Mesenchymal stem cell (in vitro differentiated cells and primary cell): ENCODE measurements at regions not wholly inside any gene's neighbourhood (a gene's known extent, or its start where the extent isn't known, plus 50 kb on each side); places are given as distances from the start of the nearest gene placed in this dataset.

Experiments
- DNase-seq: peaks from one replicate; pipeline ENCODE4 v3.0.0-alpha.2; 2013
- H2AFZ ChIP-seq: one replicate; pipeline ENCODE4 v1.6.1; 2013; ENCODE audit warnings: low read depth, mild to moderate bottlenecking, control low read depth, inconsistent platforms, low read length, moderate library complexity
- H2AK5ac ChIP-seq: 2 replicates; pipeline ENCODE4 v1.6.1; 2013; ENCODE audit warnings: low read length, moderate library complexity, mild to moderate bottlenecking, inconsistent platforms; ENCODE audit not compliant: severe bottlenecking
- H2BK120ac ChIP-seq: one replicate; pipeline ENCODE4 v1.6.1; 2013; ENCODE audit warnings: low read depth, mild to moderate bottlenecking, inconsistent platforms, low read length, moderate library complexity
- H2BK12ac ChIP-seq, 2 experiments: one replicate each; pipeline ENCODE4 v1.6.1; 2013; ENCODE audit warnings: inconsistent platforms in 2 of 2, low read length in 2 of 2, mild to moderate bottlenecking in 2 of 2, moderate library complexity in 2 of 2, control low read depth in 1 of 2
- H2BK15ac ChIP-seq: one replicate; pipeline ENCODE4 v1.6.1; 2013; ENCODE audit warnings: mild to moderate bottlenecking, low read depth, inconsistent platforms; ENCODE audit not compliant: poor library complexity, severe bottlenecking
- H2BK5ac ChIP-seq: 2 replicates; pipeline ENCODE4 v1.6.1; 2013; ENCODE audit warnings: low read depth, mild to moderate bottlenecking, low read length, control low read depth, inconsistent platforms; ENCODE audit not compliant: poor library complexity, severe bottlenecking
- H3K14ac ChIP-seq, 2 experiments: one replicate each; pipeline ENCODE4 v1.6.1; 2013; ENCODE audit warnings: inconsistent platforms in 2 of 2, low read length in 2 of 2, control low read depth in 1 of 2, mild to moderate bottlenecking in 1 of 2, moderate library complexity in 1 of 2
- H3K18ac ChIP-seq, 2 experiments: one replicate each; pipeline ENCODE4 v1.6.1; 2013; ENCODE audit warnings: inconsistent platforms in 2 of 2, low read length in 2 of 2, control low read depth in 1 of 2, low read depth in 1 of 2, mild to moderate bottlenecking in 1 of 2
- H3K23ac ChIP-seq, 2 experiments: one replicate each; pipeline ENCODE4 v1.6.1; 2013; ENCODE audit warnings: inconsistent platforms in 2 of 2, low read length in 2 of 2, mild to moderate bottlenecking in 2 of 2, moderate library complexity in 2 of 2, control low read depth in 1 of 2
- H3K27ac ChIP-seq: 2 replicates; pipeline ENCODE4 v1.5.1; 2013; ENCODE audit warnings: mild to moderate bottlenecking, moderate library complexity, low read length, control low read depth, inconsistent platforms; ENCODE audit not compliant: poor library complexity, severe bottlenecking
- H3K27me3 ChIP-seq, 2 experiments: 2 replicates each; pipeline versions ENCODE4 v1.6.1 to v1.7.0; 2013; ENCODE audit warnings: low read length in 2 of 2, mild to moderate bottlenecking in 2 of 2, moderate library complexity in 2 of 2, control low read depth in 1 of 2, inconsistent platforms in 1 of 2; ENCODE audit not compliant: control insufficient read depth in 1 of 2, insufficient read depth in 1 of 2
- H3K36me3 ChIP-seq, 2 experiments: 2 replicates each; pipeline versions ENCODE4 v1.6.1 to v1.7.0; 2013; ENCODE audit warnings: low read length in 2 of 2, control low read depth in 1 of 2, inconsistent platforms in 1 of 2, low read depth in 1 of 2, mild to moderate bottlenecking in 1 of 2; ENCODE audit not compliant: insufficient read depth in 2 of 2, control insufficient read depth in 1 of 2
- H3K4ac ChIP-seq, 2 experiments: one replicate each; pipeline ENCODE4 v1.6.1; 2013; ENCODE audit warnings: inconsistent platforms in 2 of 2, low read length in 2 of 2, mild to moderate bottlenecking in 2 of 2, moderate library complexity in 2 of 2, control low read depth in 1 of 2, low read depth in 1 of 2
- H3K4me1 ChIP-seq: 2 replicates; pipeline ENCODE4 v1.6.1; 2013; ENCODE audit warnings: low read depth, low read length, control low read depth; ENCODE audit not compliant: control insufficient read depth, insufficient read depth
- H3K4me2 ChIP-seq: 2 replicates; pipeline ENCODE4 v1.6.1; 2013; ENCODE audit warnings: low read length, mild to moderate bottlenecking, inconsistent platforms; ENCODE audit not compliant: poor library complexity, severe bottlenecking
- H3K4me3 ChIP-seq, 2 experiments: 2 replicates each; pipeline versions ENCODE4 v1.5.1 to v1.7.0; 2013; ENCODE audit warnings: low read length in 2 of 2, mild to moderate bottlenecking in 2 of 2, control low read depth in 1 of 2, low read depth in 1 of 2; ENCODE audit not compliant: insufficient read depth in 1 of 2
- H3K79me1 ChIP-seq: replicated peaks from 2 replicates; pipeline ENCODE4 v1.6.1; 2013; ENCODE audit warnings: mild to moderate bottlenecking, control low read depth, low read length, inconsistent platforms; ENCODE audit not compliant: poor library complexity, severe bottlenecking
- H3K9ac ChIP-seq: 2 replicates; pipeline ENCODE4 v1.7.0; 2013; ENCODE audit warnings: mild to moderate bottlenecking, low read length, moderate library complexity
- H3K9me3 ChIP-seq: 2 replicates; pipeline ENCODE4 v1.7.0; 2013; ENCODE audit warnings: mild to moderate bottlenecking, low read length; ENCODE audit not compliant: control insufficient read depth
- H4K8ac ChIP-seq: one replicate; pipeline ENCODE4 v1.6.1; 2013; ENCODE audit warnings: inconsistent platforms, mild to moderate bottlenecking, low read length, moderate library complexity
- H4K91ac ChIP-seq: one replicate; pipeline ENCODE4 v1.6.1; 2013; ENCODE audit warnings: mild to moderate bottlenecking, low read length, inconsistent platforms
- WGBS: methylation state at CpG from one replicate; pipeline ENCODE4 v1.1.7; 2013; ENCODE audit warnings: mixed read lengths; 5-methylcytosine and 5-hydroxymethylcytosine counted together

- no peak overlapping the region for H3K14ac ChIP-seq
- H3K79me1 ChIP-seq, result no peaks in the 10 kb centered on the region
- H3K23ac ChIP-seq, result no peak overlapping the region
- DNase-seq, result peak; percentile 44
- peak overlapping the region; percentile 68 for H3K27ac ChIP-seq
- peak overlapping the region; percentile 99 for H2AK5ac ChIP-seq
- peak overlapping the region; percentile 47 for H4K91ac ChIP-seq
- peak overlapping the region; percentile 70 for H4K8ac ChIP-seq
- no peak overlapping the region for H3K4me3 ChIP-seq
- H3K9me3 ChIP-seq, result no peaks in the 10 kb centered on the region
- peak overlapping the region; percentile 53 for H2BK5ac ChIP-seq
- H3K4ac ChIP-seq, result no peak overlapping the region
- H3K27me3 ChIP-seq, result no peaks in the 10 kb centered on the region
- H3K4me2 ChIP-seq, result no peak overlapping the region
- H2BK120ac ChIP-seq, result no peak overlapping the region
- no peak overlapping the region for H3K18ac ChIP-seq
- 54% methylated on average over 6 of the region's 10 CpGs for WGBS
- H2AFZ ChIP-seq, result no peak overlapping the region
- H3K9ac ChIP-seq, result no peak overlapping the region
- peak overlapping the region in 1 of 2 experiments; percentile 76 for H2BK12ac ChIP-seq
- H3K36me3 ChIP-seq, result no peaks in the 10 kb centered on the region
- H2BK15ac ChIP-seq, result no peak overlapping the region
- H3K4me1 ChIP-seq, result peaks cover 36% of the 10 kb centered on the region
Observed at GRCh38 chr6:44657206-44657819, 269.8 kb downstream of the CDC5L start.

GRCh38 chr6:44658571-44658970, 271.1 kb downstream of the CDC5L start:
- Histone ChIP-seq H4K91ac (no peak overlapping the region), H3K27ac (no peak overlapping the region), H2BK5ac (no peak overlapping the region), H3K9me3 (no peaks in the 10 kb centered on the region), H3K4me3 (no peak overlapping the region), H2AFZ (no peak overlapping the region), H3K4ac (no peak overlapping the region), H3K27me3 (peaks cover 0 to 2% of the 10 kb centered on the region in 2 experiments), H2BK12ac (no peak overlapping the region), H3K36me3 (no peaks in the 10 kb centered on the region), H3K23ac (no peak overlapping the region), H3K18ac (no peak overlapping the region), H3K79me1 (no peaks in the 10 kb centered on the region), H2AK5ac (peak overlapping the region; percentile 59), H2BK120ac (no peak overlapping the region), H3K9ac (no peak overlapping the region), H3K14ac (no peak overlapping the region), H3K4me1 (peaks cover 36% of the 10 kb centered on the region), H3K4me2 (no peak overlapping the region), H4K8ac (no peak overlapping the region), H2BK15ac (no peak overlapping the region)
- DNase-seq, result no peak

DNA sequence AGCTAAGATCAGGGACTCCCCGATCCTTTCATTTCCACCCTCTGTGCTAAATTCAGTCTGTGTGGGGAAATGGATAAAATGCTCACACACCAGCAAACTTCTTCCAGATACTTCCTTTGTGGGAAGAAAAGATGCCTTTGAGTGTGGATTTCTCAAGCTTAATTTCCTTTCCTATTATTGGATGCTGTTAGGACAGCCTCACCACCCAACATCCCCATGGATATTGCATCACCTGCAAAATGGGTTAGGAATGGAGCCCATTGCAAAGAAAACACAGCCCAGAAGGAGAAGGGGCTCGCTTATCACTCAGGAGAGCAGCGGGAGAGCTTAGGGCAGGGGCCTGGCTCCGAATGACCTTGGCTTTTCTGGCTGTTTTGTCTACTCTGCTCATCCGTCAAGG, 272.2 kb downstream of the CDC5L start:
- Histone ChIP-seq H3K4ac (no peak overlapping the region), H2BK5ac (no peak overlapping the region), H3K79me1 (no peaks in the 10 kb centered on the region), H2BK120ac (no peak overlapping the region), H3K4me1 (peaks cover 38% of the 10 kb centered on the region), H3K9me3 (no peaks in the 10 kb centered on the region), H3K18ac (no peak overlapping the region), H3K27me3 (peaks cover 0 to 4% of the 10 kb centered on the region in 2 experiments), H2BK12ac (no peak overlapping the region), H3K27ac (no peak overlapping the region), H2AK5ac (peak overlapping the region; percentile 81), H3K4me3 (no peak overlapping the region), H3K23ac (no peak overlapping the region), H2AFZ (no peak overlapping the region), H3K9ac (no peak overlapping the region), H3K36me3 (no peaks in the 10 kb centered on the region), H3K4me2 (no peak overlapping the region), H4K8ac (no peak overlapping the region), H2BK15ac (no peak overlapping the region), H3K14ac (no peak overlapping the region), H4K91ac (no peak overlapping the region)
- no peak for DNase-seq
- 99% methylated on average over 4 of the region's 5 CpGs for WGBS

- peak overlapping the region; percentile 34 for H2BK5ac ChIP-seq
- H2AK5ac ChIP-seq, result peak overlapping the region; percentile 81
- peaks cover 0 to 4% of the 10 kb centered on the region in 2 experiments for H3K27me3 ChIP-seq
- H3K79me1 ChIP-seq, result no peaks in the 10 kb centered on the region
- no peak overlapping the region for H2AFZ ChIP-seq
- no peak overlapping the region for H3K18ac ChIP-seq
- H3K9me3 ChIP-seq, result no peaks in the 10 kb centered on the region
- H2BK15ac ChIP-seq, result no peak overlapping the region
- no peak overlapping the region for H3K4me2 ChIP-seq
- no peak overlapping the region for H3K23ac ChIP-seq
- H2BK120ac ChIP-seq, result no peak overlapping the region
- DNase-seq, result no peak
- H3K14ac ChIP-seq, result no peak overlapping the region
- H3K36me3 ChIP-seq, result no peaks in the 10 kb centered on the region
- no peak overlapping the region for H3K4ac ChIP-seq
- 75% methylated on average over 7 of the region's 9 CpGs for WGBS
- H4K8ac ChIP-seq, result no peak overlapping the region
- no peak overlapping the region for H3K4me3 ChIP-seq
- no peak overlapping the region for H4K91ac ChIP-seq
- H3K4me1 ChIP-seq, result peaks cover 42% of the 10 kb centered on the region
- no peak overlapping the region for H3K9ac ChIP-seq
- H2BK12ac ChIP-seq, result no peak overlapping the region
- H3K27ac ChIP-seq, result peak overlapping the region; percentile 88
Observed at GRCh38 chr6:44660561-44661220, 273.2 kb downstream of the CDC5L start.
